Caco-2 (cell line): ENCODE measurements at regions not wholly inside any gene's neighbourhood (a gene's known extent, or its start where the extent isn't known, plus 50 kb on each side); places are given as distances from the start of the nearest gene placed in this dataset.

ENCODE experiments used
- BruUV-seq: library from RNA; stranded (reverse); fragments of 400-500 nt; replicated peaks from 2 replicates; lab custom pipeline; 2021; lab: Mats Ljungman, UMichigan
- CTCF ChIA-PET: fragments of 300-600 bp; sonication (Branson Sonifier 250); formaldehyde crosslinking; loops from one replicate; lab custom pipeline; 2022; ENCODE audit warnings: antibody characterized with exemption; lab: Charles Lee
- POLR2A ChIA-PET: fragments of 300-600 bp; sonication (Branson Sonifier 250); formaldehyde crosslinking; loops from one replicate; lab custom pipeline; 2022; ENCODE audit warnings: antibody characterized with exemption; lab: Charles Lee
- DNase-seq, 2 experiments: peaks; one replicate each; pipeline versions ENCODE4 v3.0.0 to v3.0.0-alpha.2; 2020 to 2022
- H3K27me3 ChIP-seq: replicated peaks from 2 replicates; pipeline ENCODE4 v1.6.0; 2011; ENCODE audit warnings: low read length; ENCODE audit not compliant: control insufficient read depth, insufficient read depth
- H3K36me3 ChIP-seq: 2 replicates; pipeline ENCODE4 v1.5.1; 2011; ENCODE audit warnings: low read length; ENCODE audit not compliant: control insufficient read depth, insufficient read depth
- H3K4me1 ChIP-seq: fragments of 250-450 bp; sonication (Bioruptor Pico); 2 replicates; pipeline ENCODE4 v1.5.1; 2020; ENCODE audit warnings: mild to moderate bottlenecking
- H3K4me3 ChIP-seq: 2 replicates; pipeline ENCODE4 v1.5.1; 2011; ENCODE audit warnings: low read depth, mild to moderate bottlenecking, control low read depth, low read length
- H3K9me3 ChIP-seq: fragments of 250-450 bp; sonication (Bioruptor Pico); 2 replicates; pipeline ENCODE4 v1.5.1; 2020; ENCODE audit warnings: mild to moderate bottlenecking, moderate library complexity
- H3K27ac Mint-ChIP-seq: one replicate; pipeline ENCODE4 v1.8.0; 2022; ENCODE audit warnings: mixed read lengths; ENCODE audit not compliant: unreplicated experiment
- H3K27me3 Mint-ChIP-seq: one replicate; pipeline ENCODE4 v1.8.0; 2022; ENCODE audit warnings: mixed read lengths; ENCODE audit not compliant: insufficient read depth, unreplicated experiment
- H3K36me3 Mint-ChIP-seq: one replicate; pipeline ENCODE4 v1.8.0; 2022; ENCODE audit warnings: mild to moderate bottlenecking, mixed read lengths; ENCODE audit not compliant: insufficient read depth, unreplicated experiment
- H3K4me1 Mint-ChIP-seq: one replicate; pipeline ENCODE4 v1.8.0; 2022; ENCODE audit warnings: low read depth, mixed read lengths; ENCODE audit not compliant: unreplicated experiment
- H3K4me3 Mint-ChIP-seq: one replicate; pipeline ENCODE4 v1.8.0; 2022; ENCODE audit warnings: mild to moderate bottlenecking, moderate library complexity, mixed read lengths; ENCODE audit not compliant: unreplicated experiment
- H3K9me3 Mint-ChIP-seq: one replicate; pipeline ENCODE4 v1.8.0; 2022; ENCODE audit warnings: mixed read lengths; ENCODE audit not compliant: unreplicated experiment
- intact Hi-C: fragments of 100-400 bp; cut with micrococcal nuclease; formaldehyde crosslinking; loops from one replicate; pipeline ENCODE4 v1.10.0; 2022; ENCODE audit not compliant: unreplicated experiment
- TF ChIP-seq, protein P1 (sequence below), 2 experiments: fragments of 200-600 bp in 1 of 2; IDR thresholded peaks; 1 replicate in 1 of 2; 2 replicates in 1 of 2; pipeline versions ENCODE4 v1.5.1 to v1.8.0; 2011 to 2022; ENCODE audit warnings: antibody characterized with exemption in 1 of 2, control low read depth in 1 of 2, inconsistent platforms in 1 of 2, low read depth in 1 of 2, low read length in 1 of 2, mild to moderate bottlenecking in 1 of 2, moderate library complexity in 1 of 2; ENCODE audit not compliant: insufficient read depth in 1 of 2, severe bottlenecking in 1 of 2, unreplicated experiment in 1 of 2

DNA sequence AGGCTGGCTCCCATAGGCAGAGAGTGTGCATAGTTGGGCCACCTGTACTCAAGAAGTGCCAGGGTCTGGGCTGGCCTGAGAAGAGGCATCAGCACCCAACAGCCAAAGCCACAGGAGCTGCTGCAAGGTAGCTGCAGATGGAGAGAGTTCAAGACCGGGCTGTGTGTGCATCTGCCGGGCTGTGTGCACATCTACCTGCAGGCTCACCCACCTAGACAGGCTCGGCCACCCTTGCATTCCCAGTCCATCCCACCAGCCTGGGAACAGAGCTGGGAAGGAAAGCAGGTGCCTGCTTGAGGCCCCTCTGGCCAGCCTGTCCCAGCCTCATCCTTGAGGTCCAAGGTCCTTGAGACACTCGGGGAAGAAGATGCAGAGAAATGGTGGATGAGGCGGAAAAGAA is 194.4 kb upstream of the AJAP1 start:
- Histone ChIP-seq H3K4me3 (no peak overlapping the region), H3K27me3 (no peaks in the 10 kb centered on the region), H3K9me3 (no peaks in the 10 kb centered on the region), H3K36me3 (no peaks in the 10 kb centered on the region), H3K4me1 (no peaks in the 10 kb centered on the region)
- TF ChIP-seq, protein P1, sequence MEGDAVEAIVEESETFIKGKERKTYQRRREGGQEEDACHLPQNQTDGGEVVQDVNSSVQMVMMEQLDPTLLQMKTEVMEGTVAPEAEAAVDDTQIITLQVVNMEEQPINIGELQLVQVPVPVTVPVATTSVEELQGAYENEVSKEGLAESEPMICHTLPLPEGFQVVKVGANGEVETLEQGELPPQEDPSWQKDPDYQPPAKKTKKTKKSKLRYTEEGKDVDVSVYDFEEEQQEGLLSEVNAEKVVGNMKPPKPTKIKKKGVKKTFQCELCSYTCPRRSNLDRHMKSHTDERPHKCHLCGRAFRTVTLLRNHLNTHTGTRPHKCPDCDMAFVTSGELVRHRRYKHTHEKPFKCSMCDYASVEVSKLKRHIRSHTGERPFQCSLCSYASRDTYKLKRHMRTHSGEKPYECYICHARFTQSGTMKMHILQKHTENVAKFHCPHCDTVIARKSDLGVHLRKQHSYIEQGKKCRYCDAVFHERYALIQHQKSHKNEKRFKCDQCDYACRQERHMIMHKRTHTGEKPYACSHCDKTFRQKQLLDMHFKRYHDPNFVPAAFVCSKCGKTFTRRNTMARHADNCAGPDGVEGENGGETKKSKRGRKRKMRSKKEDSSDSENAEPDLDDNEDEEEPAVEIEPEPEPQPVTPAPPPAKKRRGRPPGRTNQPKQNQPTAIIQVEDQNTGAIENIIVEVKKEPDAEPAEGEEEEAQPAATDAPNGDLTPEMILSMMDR (IDR thresholded peaks at IDR 0.05; ENCODE audit: insufficient read depth in 1 of 2, low read depth in 1 of 2, low read length in 1 of 2, severe bottlenecking in 1 of 2, unreplicated experiment in 1 of 2) = no peak
- Mint-ChIP-seq H3K4me1 (no peaks in the 10 kb centered on the region), H3K36me3 (no peaks in the 10 kb centered on the region), H3K27ac (no peak overlapping the region), H3K9me3 (no peaks in the 10 kb centered on the region), H3K27me3 (peaks cover 3% of the 10 kb centered on the region), H3K4me3 (no peak overlapping the region)
- no peak for DNase-seq
- intact Hi-C loops = no loop called here
- ChIA-PET POLR2A (no interaction called here), CTCF (no interaction called here)
- no TSS peak for BruUV-seq

DNA sequence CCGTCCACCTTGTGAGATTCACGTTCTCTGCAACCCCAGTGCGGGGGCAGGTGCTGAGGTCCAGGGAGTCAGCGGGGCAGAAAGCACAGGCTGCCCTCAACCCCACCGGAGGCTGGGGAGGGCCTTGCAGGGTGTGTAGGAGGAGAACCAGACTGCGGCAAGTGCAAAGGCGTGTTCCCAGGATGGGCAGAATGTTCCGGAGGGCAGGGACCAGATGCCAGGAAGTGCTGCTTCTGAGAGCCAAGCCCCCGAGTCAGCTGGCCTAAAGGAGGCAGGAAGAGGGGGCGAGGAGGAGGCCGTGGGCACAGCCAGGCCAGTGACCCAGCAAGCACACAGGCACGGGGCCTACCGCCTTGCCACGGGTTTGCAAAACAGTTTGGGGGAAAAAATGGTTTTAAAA is 193.8 kb upstream of the AJAP1 start:
- Histone ChIP-seq H3K27me3 (no peaks in the 10 kb centered on the region), H3K4me3 (no peak overlapping the region), H3K9me3 (no peaks in the 10 kb centered on the region), H3K4me1 (no peaks in the 10 kb centered on the region), H3K36me3 (no peaks in the 10 kb centered on the region)
- Mint-ChIP-seq H3K4me1 (no peaks in the 10 kb centered on the region), H3K27me3 (peaks cover 3% of the 10 kb centered on the region), H3K4me3 (no peak overlapping the region), H3K9me3 (no peaks in the 10 kb centered on the region), H3K27ac (no peak overlapping the region), H3K36me3 (no peaks in the 10 kb centered on the region)
- ChIA-PET POLR2A (no interaction called here), CTCF (no interaction called here)
- no peak for DNase-seq
- no TSS peak for BruUV-seq
- TF ChIP-seq, protein P1 (IDR thresholded peaks at IDR 0.05; ENCODE audit: insufficient read depth in 1 of 2, low read depth in 1 of 2, low read length in 1 of 2, severe bottlenecking in 1 of 2, unreplicated experiment in 1 of 2) = no peak
- intact Hi-C loops = no loop called here

DNA sequence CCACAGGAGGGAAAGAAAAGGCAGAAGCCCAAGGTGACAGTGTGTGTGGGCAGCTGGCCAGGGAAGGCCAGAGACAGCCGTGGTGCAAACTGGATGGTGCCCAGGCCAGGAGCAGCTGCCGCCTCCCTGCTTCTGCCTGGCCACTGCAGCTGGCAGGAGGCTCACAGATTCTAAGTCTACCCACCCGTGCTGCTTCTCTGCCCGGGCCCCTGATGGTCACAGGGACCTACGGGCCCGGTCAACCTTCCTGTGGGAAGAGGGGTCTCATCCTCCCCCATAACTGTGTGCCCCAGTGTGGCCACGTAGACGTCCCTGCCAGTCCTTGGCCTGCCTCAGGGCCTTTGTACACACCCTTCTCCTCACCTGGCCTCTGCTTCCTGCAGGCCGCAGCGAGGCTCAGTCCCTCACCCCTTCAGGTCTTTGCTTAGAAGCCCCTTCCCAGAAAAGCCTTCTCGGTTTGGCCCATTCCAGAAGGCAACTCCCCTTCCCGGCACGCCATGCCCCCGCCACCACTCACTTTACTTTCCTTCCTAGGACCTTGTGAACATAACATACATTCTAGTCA is 192.6 kb upstream of the AJAP1 start:
- BruUV-seq = no TSS peak
- Mint-ChIP-seq H3K27ac (no peak overlapping the region), H3K4me3 (no peak overlapping the region), H3K9me3 (no peaks in the 10 kb centered on the region), H3K27me3 (peaks cover 3% of the 10 kb centered on the region), H3K36me3 (no peaks in the 10 kb centered on the region), H3K4me1 (no peaks in the 10 kb centered on the region)
- POLR2A ChIA-PET = no interaction called here
- H3K4me3 ChIP-seq = no peak overlapping the region
- no peaks in the 10 kb centered on the region for H3K36me3 ChIP-seq
- DNase-seq = no peak
- TF ChIP-seq, protein P1 (IDR thresholded peaks at IDR 0.05; ENCODE audit: insufficient read depth in 1 of 2, low read depth in 1 of 2, low read length in 1 of 2, severe bottlenecking in 1 of 2, unreplicated experiment in 1 of 2) = no peak
- CTCF ChIA-PET = no interaction called here
- H3K4me1 ChIP-seq = no peaks in the 10 kb centered on the region
- intact Hi-C loops = no loop called here
- no peaks in the 10 kb centered on the region for H3K9me3 ChIP-seq
- no peaks in the 10 kb centered on the region for H3K27me3 ChIP-seq
